Ectodermal cell (in vitro differentiated cells): ENCODE measurements at regions not wholly inside any gene's neighbourhood (a gene's known extent, or its start where the extent isn't known, plus 50 kb on each side); places are given as distances from the start of the nearest gene placed in this dataset.

ENCODE experiments used
- H3K27ac ChIP-seq: 2 replicates; pipeline ENCODE4 v1.7.0; 2013; ENCODE audit warnings: mild to moderate bottlenecking, low read depth, low read length; ENCODE audit not compliant: insufficient read depth, poor library complexity, severe bottlenecking
- H3K27me3 ChIP-seq: 2 replicates; pipeline ENCODE4 v1.7.0; 2013; ENCODE audit warnings: mild to moderate bottlenecking, low read length; ENCODE audit not compliant: insufficient read depth, control insufficient read depth, poor library complexity, severe bottlenecking
- H3K36me3 ChIP-seq: one replicate; pipeline ENCODE4 v1.7.0; 2013; ENCODE audit warnings: low read length; ENCODE audit not compliant: control insufficient read depth, insufficient read depth
- H3K4me1 ChIP-seq: one replicate; pipeline ENCODE4 v1.7.0; 2013; ENCODE audit warnings: low read length; ENCODE audit not compliant: control insufficient read depth, insufficient read depth
- H3K4me3 ChIP-seq: 2 replicates; pipeline ENCODE4 v1.7.0; 2013; ENCODE audit warnings: low read depth, low read length, control low read depth; ENCODE audit not compliant: insufficient read depth
- H3K9me3 ChIP-seq: 2 replicates; pipeline ENCODE4 v1.7.0; 2013; ENCODE audit warnings: mild to moderate bottlenecking, low read length, moderate library complexity; ENCODE audit not compliant: control insufficient read depth
- WGBS, 2 experiments: methylation state at CpG; one replicate each; pipeline ENCODE4 v1.1.7; 2013; ENCODE audit warnings: missing lambda C conversion rate in 2 of 2; 5-methylcytosine and 5-hydroxymethylcytosine counted together

GRCh38 chr13:29937379-29937778, 87.0 kb upstream of the UBL3 start:
- no peak overlapping the region for H3K4me3 ChIP-seq
- no peaks in the 10 kb centered on the region for H3K9me3 ChIP-seq
- peaks cover 5% of the 10 kb centered on the region for H3K4me1 ChIP-seq
- no peaks in the 10 kb centered on the region for H3K36me3 ChIP-seq
- no peak overlapping the region for H3K27ac ChIP-seq
- no peaks in the 10 kb centered on the region for H3K27me3 ChIP-seq
- 90 to 93% methylated on average over 12 of the region's 12 CpGs for WGBS, 2 experiments

- Histone ChIP-seq H3K9me3 (no peaks in the 10 kb centered on the region), H3K36me3 (no peaks in the 10 kb centered on the region), H3K27me3 (no peaks in the 10 kb centered on the region), H3K4me3 (no peak overlapping the region), H3K4me1 (peaks cover 5% of the 10 kb centered on the region), H3K27ac (no peak overlapping the region)
- WGBS, 2 experiments: 94 to 100% methylated on average over 1 of the region's 1 CpG
Measured at GRCh38 chr13:29936956-29937355, 86.5 kb upstream of the UBL3 start.

- no peaks in the 10 kb centered on the region for H3K9me3 ChIP-seq
- no peak overlapping the region for H3K4me3 ChIP-seq
- H3K36me3 ChIP-seq: no peaks in the 10 kb centered on the region
- WGBS, 2 experiments: 69 to 72% methylated on average over 13 of the region's 13 CpGs
- H3K27ac ChIP-seq: no peak overlapping the region
- peaks cover 5% of the 10 kb centered on the region for H3K4me1 ChIP-seq
- H3K27me3 ChIP-seq: no peaks in the 10 kb centered on the region
Measured at GRCh38 chr13:29936051-29936813, 85.8 kb upstream of the UBL3 start.

GRCh38 chr13:29935309-29935981, 85.0 kb upstream of the UBL3 start:
- Histone ChIP-seq H3K9me3 (no peaks in the 10 kb centered on the region), H3K36me3 (no peaks in the 10 kb centered on the region), H3K27me3 (no peaks in the 10 kb centered on the region), H3K4me3 (no peak overlapping the region), H3K27ac (no peak overlapping the region), H3K4me1 (peaks cover 5% of the 10 kb centered on the region)
- 60 to 78% methylated on average over 5 to 6 of the region's 6 CpGs for WGBS, 2 experiments

- H3K4me3 ChIP-seq: no peak overlapping the region
- H3K27me3 ChIP-seq: no peaks in the 10 kb centered on the region
- no peaks in the 10 kb centered on the region for H3K36me3 ChIP-seq
- H3K27ac ChIP-seq: no peak overlapping the region
- peaks cover 5% of the 10 kb centered on the region for H3K4me1 ChIP-seq
- WGBS, 2 experiments: 86 to 88% methylated on average over 7 of the region's 7 CpGs
- H3K9me3 ChIP-seq: no peaks in the 10 kb centered on the region
Measured at GRCh38 chr13:29934531-29935308, 84.3 kb upstream of the UBL3 start.

GRCh38 chr13:29933401-29933800, 83.0 kb upstream of the UBL3 start:
- Histone ChIP-seq H3K9me3 (no peaks in the 10 kb centered on the region), H3K27me3 (no peaks in the 10 kb centered on the region), H3K27ac (no peak overlapping the region), H3K4me3 (no peak overlapping the region), H3K36me3 (no peaks in the 10 kb centered on the region), H3K4me1 (peaks cover 5% of the 10 kb centered on the region)
- WGBS, 2 experiments: 95 to 96% methylated on average over 5 to 6 of the region's 6 CpGs

- Histone ChIP-seq H3K27me3 (no peaks in the 10 kb centered on the region), H3K4me1 (peaks cover 5% of the 10 kb centered on the region), H3K27ac (no peak overlapping the region), H3K4me3 (no peak overlapping the region), H3K36me3 (no peaks in the 10 kb centered on the region), H3K9me3 (no peaks in the 10 kb centered on the region)
Measured at GRCh38 chr13:29931696-29932095, 81.3 kb upstream of the UBL3 start.

- H3K27me3 ChIP-seq: no peaks in the 10 kb centered on the region
- H3K36me3 ChIP-seq: no peaks in the 10 kb centered on the region
- H3K4me1 ChIP-seq: peaks cover 8% of the 10 kb centered on the region
- no peak overlapping the region for H3K4me3 ChIP-seq
- no peak overlapping the region for H3K27ac ChIP-seq
- H3K9me3 ChIP-seq: no peaks in the 10 kb centered on the region
- WGBS, 2 experiments: 90 to 94% methylated on average over 10 of the region's 10 CpGs
Measured at GRCh38 chr13:29929062-29929847, 78.8 kb upstream of the UBL3 start.

- Histone ChIP-seq H3K4me3 (no peak overlapping the region), H3K36me3 (no peaks in the 10 kb centered on the region), H3K4me1 (peaks cover 8% of the 10 kb centered on the region), H3K27me3 (no peaks in the 10 kb centered on the region), H3K27ac (no peak overlapping the region), H3K9me3 (no peaks in the 10 kb centered on the region)
- WGBS, 2 experiments: 92 to 97% methylated on average over 2 to 3 of the region's 4 CpGs
Measured at GRCh38 chr13:29926098-29926476, 75.7 kb upstream of the UBL3 start.
